ENCODE measurements at regions not wholly inside any gene's neighbourhood (a gene's known extent, or its start where the extent isn't known, plus 50 kb on each side); places are given as distances from the start of the nearest gene placed in this dataset.
"Not testable (repeated sequence)": the region's sequence is repeated elsewhere in the genome, so short reads cannot be mapped to it uniquely, and the experiment has no call there.

GRCh38 chr11:37145434-37145833 is 547.4 kb upstream of the RAG2 start:
- H3K4me1 Mint-ChIP-seq; H3K9me3 ChIP-seq (ENCODE audit: low read length); H3K27me3 Mint-ChIP-seq; H3K36me3 Mint-ChIP-seq; CTCF ChIA-PET; H3K4me3 Mint-ChIP-seq; H3K4me3 ChIP-seq (ENCODE audit: low read length); H3K27ac Mint-ChIP-seq; H3K4me1 ChIP-seq (ENCODE audit: insufficient read depth, low read length); H3K27me3 ChIP-seq (ENCODE audit: insufficient read depth, low read length, poor library complexity, severe bottlenecking); DNase-seq; H3K27ac ChIP-seq (ENCODE audit: low read depth, low read length); POLR2A ChIA-PET; H3K36me3 ChIP-seq (ENCODE audit: insufficient read depth, low read length): not testable (repeated sequence)
- H3K9me3 Mint-ChIP-seq = peaks cover 11 to 27% (median 18%) of the 10 kb centered on the region in 5 donors

DNA sequence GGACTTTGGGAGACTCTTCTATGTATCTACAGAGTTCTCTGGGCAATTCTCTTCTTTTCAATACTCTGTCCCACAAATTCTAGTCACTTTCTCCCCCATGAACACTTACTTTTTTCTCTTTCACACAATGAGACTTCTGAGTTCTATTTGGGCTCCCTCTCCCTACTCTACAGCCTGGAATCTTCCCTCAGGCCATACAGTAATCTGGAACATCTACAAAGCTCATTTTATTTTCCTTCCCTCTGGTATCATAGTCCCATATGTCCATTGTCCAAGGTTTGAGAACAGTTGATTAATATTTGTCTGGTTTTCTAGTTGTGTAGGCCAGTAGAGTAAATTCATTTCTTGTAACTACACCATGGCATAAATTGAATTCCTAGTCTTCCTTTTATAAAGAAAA is 544.6 kb upstream of the RAG2 start:
- CTCF ChIA-PET = no interaction called here
- Mint-ChIP-seq H3K9me3 (peaks cover 12 to 21% (median 14%) of the 10 kb centered on the region in 5 donors), H3K4me1 (no peaks in the 10 kb centered on the region)

DNA sequence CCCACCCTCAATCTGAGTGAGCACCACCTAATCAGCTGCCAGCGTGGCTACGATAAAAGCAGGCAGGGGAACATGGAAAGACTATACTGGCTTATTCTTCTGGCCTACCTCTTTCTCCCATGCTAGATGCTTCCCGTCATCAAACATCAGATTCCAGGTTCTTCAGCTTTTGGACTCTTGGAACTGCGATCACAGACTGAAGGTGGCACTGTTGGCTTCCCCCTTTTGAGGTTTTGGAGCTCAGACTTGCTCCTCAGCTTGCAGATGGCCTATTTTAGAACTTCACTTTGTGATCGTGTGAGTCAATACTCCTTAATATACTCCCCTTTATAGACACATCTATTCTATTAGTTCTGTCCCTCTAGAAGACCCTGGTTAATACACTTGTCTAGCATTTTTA is 543.7 kb upstream of the RAG2 start:
- Mint-ChIP-seq H3K4me3 (no peak overlapping the region), H3K9me3 (peaks cover 7 to 19% (median 14%) of the 10 kb centered on the region in 5 donors), H3K27ac (no peak overlapping the region), H3K27me3 (no peaks in the 10 kb centered on the region), H3K36me3 (no peaks in the 10 kb centered on the region), H3K4me1 (no peaks in the 10 kb centered on the region)
- Histone ChIP-seq H3K4me3 (ENCODE audit: low read length) (no peak overlapping the region), H3K36me3 (ENCODE audit: insufficient read depth, low read length) (no peaks in the 10 kb centered on the region), H3K4me1 (ENCODE audit: insufficient read depth, low read length) (no peaks in the 10 kb centered on the region), H3K27ac (ENCODE audit: low read depth, low read length) (no peak overlapping the region), H3K27me3 (ENCODE audit: insufficient read depth, low read length, poor library complexity, severe bottlenecking) (no peaks in the 10 kb centered on the region), H3K9me3 (ENCODE audit: low read length) (no peaks in the 10 kb centered on the region)
- CTCF ChIA-PET = no interaction called here
- no peak for DNase-seq
- POLR2A ChIA-PET = no interaction called here

More for the DNA sequence above, 544.6 kb upstream of the RAG2 start:
- Mint-ChIP-seq H3K27ac (no peak overlapping the region), H3K36me3 (no peaks in the 10 kb centered on the region), H3K27me3 (no peaks in the 10 kb centered on the region), H3K4me3 (no peak overlapping the region)
- no peaks in the 10 kb centered on the region for H3K9me3 ChIP-seq (ENCODE audit: low read length)
- DNase-seq = no peak
- H3K4me1 ChIP-seq (ENCODE audit: insufficient read depth, low read length) = no peaks in the 10 kb centered on the region
- no peaks in the 10 kb centered on the region for H3K27me3 ChIP-seq (ENCODE audit: insufficient read depth, low read length, poor library complexity, severe bottlenecking)
- H3K27ac ChIP-seq (ENCODE audit: low read depth, low read length) = no peak overlapping the region
- H3K4me3 ChIP-seq (ENCODE audit: low read length) = no peak overlapping the region
- POLR2A ChIA-PET = no interaction called here
- H3K36me3 ChIP-seq (ENCODE audit: insufficient read depth, low read length) = no peaks in the 10 kb centered on the region

GRCh38 chr11:37135606-37136005 is 537.6 kb upstream of the RAG2 start:
- POLR2A ChIA-PET, CTCF ChIA-PET, H3K27ac Mint-ChIP-seq: not testable (repeated sequence)

DNA sequence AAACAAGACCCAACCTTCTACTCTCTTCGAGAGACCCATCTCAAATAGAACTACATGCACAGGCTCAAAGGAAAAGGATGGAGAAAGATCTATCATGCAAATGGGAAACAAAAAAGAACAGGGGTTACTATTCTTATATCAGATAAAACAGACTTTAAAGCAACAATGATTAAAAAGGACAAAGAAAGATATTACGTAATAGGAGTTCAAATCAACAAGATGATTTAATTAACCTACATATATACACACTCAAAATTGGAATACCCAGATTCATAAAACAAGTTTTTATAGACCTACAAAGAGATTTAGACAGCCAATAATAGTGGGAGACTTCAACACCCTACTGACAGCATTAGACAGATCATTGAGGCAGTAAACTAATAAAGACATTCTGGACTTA is 536.6 kb upstream of the RAG2 start:
- H3K27ac Mint-ChIP-seq = no peak overlapping the region
- H3K4me1 ChIP-seq (ENCODE audit: insufficient read depth, low read length) = no peaks in the 10 kb centered on the region
- no peak overlapping the region for H3K27ac ChIP-seq (ENCODE audit: low read depth, low read length)
- no peaks in the 10 kb centered on the region for H3K36me3 Mint-ChIP-seq
- no peaks in the 10 kb centered on the region for H3K36me3 ChIP-seq (ENCODE audit: insufficient read depth, low read length)
- ChIA-PET POLR2A (no interaction called here), CTCF (no interaction called here)
- H3K27me3 Mint-ChIP-seq = no peaks in the 10 kb centered on the region
- H3K9me3 ChIP-seq (ENCODE audit: low read length) = no peaks in the 10 kb centered on the region
- H3K4me1 Mint-ChIP-seq = no peaks in the 10 kb centered on the region
- peaks cover 7 to 23% (median 12%) of the 10 kb centered on the region in 5 donors for H3K9me3 Mint-ChIP-seq
- no peak for DNase-seq
- no peak overlapping the region for H3K4me3 Mint-ChIP-seq
- H3K4me3 ChIP-seq (ENCODE audit: low read length) = no peak overlapping the region
- H3K27me3 ChIP-seq (ENCODE audit: insufficient read depth, low read length, poor library complexity, severe bottlenecking) = no peaks in the 10 kb centered on the region

More at GRCh38 chr11:37135606-37136005, 537.6 kb upstream of the RAG2 start:
- not testable (repeated sequence) for H3K4me3 Mint-ChIP-seq; H3K27me3 ChIP-seq (ENCODE audit: insufficient read depth, low read length, poor library complexity, severe bottlenecking); H3K27me3 Mint-ChIP-seq; H3K4me1 ChIP-seq (ENCODE audit: insufficient read depth, low read length); DNase-seq; H3K36me3 Mint-ChIP-seq; H3K36me3 ChIP-seq (ENCODE audit: insufficient read depth, low read length); H3K9me3 ChIP-seq (ENCODE audit: low read length); H3K4me3 ChIP-seq (ENCODE audit: low read length); H3K4me1 Mint-ChIP-seq; H3K27ac ChIP-seq (ENCODE audit: low read depth, low read length)
- peaks cover 5 to 18% (median 12%) of the 10 kb centered on the region in 5 donors for H3K9me3 Mint-ChIP-seq

- Mint-ChIP-seq H3K4me3 (no peak overlapping the region), H3K9me3 (peaks cover 0 to 15% (median 13%) of the 10 kb centered on the region in 5 donors), H3K27ac (no peak overlapping the region), H3K27me3 (no peaks in the 10 kb centered on the region), H3K4me1 (no peaks in the 10 kb centered on the region), H3K36me3 (no peaks in the 10 kb centered on the region)
- Histone ChIP-seq H3K9me3 (ENCODE audit: low read length) (no peaks in the 10 kb centered on the region), H3K4me3 (ENCODE audit: low read length) (no peak overlapping the region), H3K36me3 (ENCODE audit: insufficient read depth, low read length) (no peaks in the 10 kb centered on the region), H3K27ac (ENCODE audit: low read depth, low read length) (no peak overlapping the region), H3K4me1 (ENCODE audit: insufficient read depth, low read length) (no peaks in the 10 kb centered on the region), H3K27me3 (ENCODE audit: insufficient read depth, low read length, poor library complexity, severe bottlenecking) (no peaks in the 10 kb centered on the region)
- ChIA-PET POLR2A (no interaction called here), CTCF (no interaction called here)
- no peak for DNase-seq
Observed at GRCh38 chr11:37124384-37124783, 526.3 kb upstream of the RAG2 start.

DNA sequence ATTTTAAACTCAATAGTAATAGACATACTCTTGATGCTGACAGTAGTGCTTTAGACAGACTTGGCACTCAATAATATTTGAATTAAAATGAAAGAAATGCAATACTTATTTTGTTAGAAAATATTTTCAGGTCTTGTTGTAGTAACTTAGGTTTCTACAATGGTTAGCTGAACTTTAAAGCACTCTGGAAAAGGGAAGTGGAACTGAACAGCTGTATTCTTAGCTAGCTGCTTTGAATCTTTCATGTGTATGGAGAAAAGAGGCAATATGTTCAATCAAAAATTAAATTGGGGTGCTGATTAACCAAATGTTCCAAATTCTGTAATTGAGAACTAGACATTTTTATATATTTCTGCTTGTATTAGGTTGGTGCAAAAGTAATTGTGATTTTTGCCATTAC is 517.9 kb upstream of the RAG2 start:
- ChIA-PET POLR2A (no interaction called here), CTCF (no interaction called here)
- Histone ChIP-seq H3K4me1 (ENCODE audit: insufficient read depth, low read length) (no peaks in the 10 kb centered on the region), H3K4me3 (ENCODE audit: low read length) (no peak overlapping the region), H3K36me3 (ENCODE audit: insufficient read depth, low read length) (no peaks in the 10 kb centered on the region), H3K27me3 (ENCODE audit: insufficient read depth, low read length, poor library complexity, severe bottlenecking) (no peaks in the 10 kb centered on the region), H3K27ac (ENCODE audit: low read depth, low read length) (no peak overlapping the region), H3K9me3 (ENCODE audit: low read length) (no peaks in the 10 kb centered on the region)
- Mint-ChIP-seq H3K36me3 (no peaks in the 10 kb centered on the region), H3K27me3 (no peaks in the 10 kb centered on the region), H3K4me1 (no peaks in the 10 kb centered on the region), H3K4me3 (no peak overlapping the region), H3K27ac (no peak overlapping the region), H3K9me3 (peaks cover 2 to 17% (median 12%) of the 10 kb centered on the region in 5 donors)
- DNase-seq = no peak

DNA sequence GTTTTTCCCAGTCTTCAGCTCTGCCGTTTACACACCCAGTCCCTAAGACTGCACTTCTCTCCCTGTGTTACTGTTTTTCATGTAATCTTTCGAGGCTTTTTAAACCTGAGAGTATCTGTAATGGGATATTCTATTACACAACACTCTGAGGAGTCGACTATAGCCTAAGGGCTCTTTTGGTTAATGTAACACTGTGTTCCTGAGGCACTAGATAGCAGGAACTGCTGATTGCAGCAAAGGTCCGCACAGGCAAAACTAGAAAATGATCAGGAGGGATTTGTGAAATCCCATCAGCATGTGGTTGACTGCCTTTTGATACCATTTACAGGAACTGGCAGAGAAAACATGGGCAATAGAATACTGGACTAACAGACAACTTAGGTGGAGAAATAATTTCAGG is 512.3 kb upstream of the RAG2 start:
- Histone ChIP-seq H3K27ac (ENCODE audit: low read depth, low read length) (no peak overlapping the region), H3K4me3 (ENCODE audit: low read length) (no peak overlapping the region), H3K27me3 (ENCODE audit: insufficient read depth, low read length, poor library complexity, severe bottlenecking) (no peaks in the 10 kb centered on the region), H3K4me1 (ENCODE audit: insufficient read depth, low read length) (no peaks in the 10 kb centered on the region), H3K36me3 (ENCODE audit: insufficient read depth, low read length) (no peaks in the 10 kb centered on the region), H3K9me3 (ENCODE audit: low read length) (no peaks in the 10 kb centered on the region)
- CTCF ChIA-PET = no interaction called here
- POLR2A ChIA-PET = no interaction called here
- no peak overlapping the region for H3K27ac Mint-ChIP-seq
- no peaks in the 10 kb centered on the region for H3K36me3 Mint-ChIP-seq
- DNase-seq = no peak
- H3K9me3 Mint-ChIP-seq = peaks cover 2 to 27% (median 9%) of the 10 kb centered on the region in 5 donors
- H3K4me1 Mint-ChIP-seq = no peaks in the 10 kb centered on the region
- H3K4me3 Mint-ChIP-seq = no peak overlapping the region
- no peaks in the 10 kb centered on the region for H3K27me3 Mint-ChIP-seq

DNA sequence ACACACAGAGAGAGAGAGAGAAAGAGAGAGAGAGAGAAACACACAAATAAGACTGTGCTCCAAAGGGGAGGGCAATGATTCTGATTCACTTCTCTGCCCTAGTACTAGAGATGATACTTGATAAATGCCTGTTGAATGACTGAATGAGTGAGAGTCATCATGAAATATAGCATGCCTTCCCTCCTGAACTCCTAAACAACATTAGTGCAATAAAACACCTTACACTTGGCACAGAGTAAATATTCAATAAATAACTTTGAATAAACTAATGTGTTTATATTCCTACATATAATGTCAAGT is 511.2 kb upstream of the RAG2 start:
- DNase-seq = no peak
- no peaks in the 10 kb centered on the region for H3K9me3 ChIP-seq (ENCODE audit: low read length)
- H3K4me3 ChIP-seq (ENCODE audit: low read length) = no peak overlapping the region
- H3K27ac ChIP-seq (ENCODE audit: low read depth, low read length) = no peak overlapping the region
- Mint-ChIP-seq H3K4me1 (no peaks in the 10 kb centered on the region), H3K27ac (no peak overlapping the region), H3K36me3 (no peaks in the 10 kb centered on the region), H3K27me3 (no peaks in the 10 kb centered on the region), H3K4me3 (no peak overlapping the region), H3K9me3 (peaks cover 2 to 31% (median 8%) of the 10 kb centered on the region in 5 donors)
- no peaks in the 10 kb centered on the region for H3K4me1 ChIP-seq (ENCODE audit: insufficient read depth, low read length)
- ChIA-PET CTCF (no interaction called here), POLR2A (no interaction called here)
- no peaks in the 10 kb centered on the region for H3K27me3 ChIP-seq (ENCODE audit: insufficient read depth, low read length, poor library complexity, severe bottlenecking)
- H3K36me3 ChIP-seq (ENCODE audit: insufficient read depth, low read length) = no peaks in the 10 kb centered on the region

Measured in CD8-positive, alpha-beta memory T cell (primary cell).